Fibroblast of villous mesenchyme (primary cell): ENCODE measurements at regions not wholly inside any gene's neighbourhood (a gene's known extent, or its start where the extent isn't known, plus 50 kb on each side); places are given as distances from the start of the nearest gene placed in this dataset.

Experiments
- DNase-seq: peaks from one replicate; pipeline ENCODE4 v3.0.0-alpha.2; 2010; ENCODE audit warnings: low read depth
- H3K4me3 ChIP-seq: 2 replicates; pipeline ENCODE4 v1.5.1; 2011; ENCODE audit warnings: low read depth, mild to moderate bottlenecking, low read length
- TF ChIP-seq, protein P1 (sequence below): IDR thresholded peaks from 2 replicates; pipeline ENCODE4 v1.5.1; 2012; ENCODE audit warnings: low read depth, mild to moderate bottlenecking, low read length; ENCODE audit not compliant: insufficient read depth

DNA sequence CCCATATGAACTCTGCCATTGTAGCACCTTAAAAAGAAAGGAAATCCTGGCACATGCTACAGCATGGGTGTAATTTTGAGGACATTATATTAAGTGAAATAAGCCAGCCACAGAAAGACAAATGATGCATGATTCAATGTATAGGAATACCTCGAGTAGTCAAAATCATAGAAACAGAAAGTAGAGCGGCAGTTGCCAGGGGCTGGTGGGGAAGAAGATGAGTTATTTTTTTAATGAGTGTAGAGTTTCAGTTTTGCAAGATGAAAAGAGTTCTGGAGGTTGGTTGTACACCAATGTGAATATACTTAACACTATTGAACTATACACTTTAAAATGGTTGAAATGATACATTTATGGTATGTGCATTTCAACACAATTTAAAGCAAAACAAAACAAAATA is 133.0 kb downstream of the ZDHHC21 start:
- no peak overlapping the region for H3K4me3 ChIP-seq
- TF ChIP-seq, protein P1, sequence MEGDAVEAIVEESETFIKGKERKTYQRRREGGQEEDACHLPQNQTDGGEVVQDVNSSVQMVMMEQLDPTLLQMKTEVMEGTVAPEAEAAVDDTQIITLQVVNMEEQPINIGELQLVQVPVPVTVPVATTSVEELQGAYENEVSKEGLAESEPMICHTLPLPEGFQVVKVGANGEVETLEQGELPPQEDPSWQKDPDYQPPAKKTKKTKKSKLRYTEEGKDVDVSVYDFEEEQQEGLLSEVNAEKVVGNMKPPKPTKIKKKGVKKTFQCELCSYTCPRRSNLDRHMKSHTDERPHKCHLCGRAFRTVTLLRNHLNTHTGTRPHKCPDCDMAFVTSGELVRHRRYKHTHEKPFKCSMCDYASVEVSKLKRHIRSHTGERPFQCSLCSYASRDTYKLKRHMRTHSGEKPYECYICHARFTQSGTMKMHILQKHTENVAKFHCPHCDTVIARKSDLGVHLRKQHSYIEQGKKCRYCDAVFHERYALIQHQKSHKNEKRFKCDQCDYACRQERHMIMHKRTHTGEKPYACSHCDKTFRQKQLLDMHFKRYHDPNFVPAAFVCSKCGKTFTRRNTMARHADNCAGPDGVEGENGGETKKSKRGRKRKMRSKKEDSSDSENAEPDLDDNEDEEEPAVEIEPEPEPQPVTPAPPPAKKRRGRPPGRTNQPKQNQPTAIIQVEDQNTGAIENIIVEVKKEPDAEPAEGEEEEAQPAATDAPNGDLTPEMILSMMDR: no peak
- DNase-seq: no peak

DNA sequence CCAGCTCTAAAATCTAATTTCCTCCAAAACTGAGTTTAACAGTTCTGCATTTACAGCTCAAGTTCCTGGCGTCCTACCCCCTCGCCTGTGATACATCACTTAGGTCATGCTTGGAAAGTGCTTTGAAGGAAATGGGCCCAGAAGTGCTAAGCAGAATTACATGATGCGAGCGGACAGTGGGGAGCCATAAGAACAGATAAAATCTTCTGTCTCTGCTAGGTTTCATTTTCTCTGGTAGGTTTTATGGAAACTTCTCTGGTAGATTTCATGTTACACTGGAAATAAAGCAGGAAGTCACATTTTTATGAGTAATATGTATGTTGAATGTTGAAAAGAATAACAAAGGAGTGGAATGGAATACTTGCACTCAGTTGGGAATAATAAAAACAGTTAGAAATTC is 138.3 kb downstream of the ZDHHC21 start:
- TF ChIP-seq, protein P1: no peak
- peak; percentile 21 for DNase-seq

DNA sequence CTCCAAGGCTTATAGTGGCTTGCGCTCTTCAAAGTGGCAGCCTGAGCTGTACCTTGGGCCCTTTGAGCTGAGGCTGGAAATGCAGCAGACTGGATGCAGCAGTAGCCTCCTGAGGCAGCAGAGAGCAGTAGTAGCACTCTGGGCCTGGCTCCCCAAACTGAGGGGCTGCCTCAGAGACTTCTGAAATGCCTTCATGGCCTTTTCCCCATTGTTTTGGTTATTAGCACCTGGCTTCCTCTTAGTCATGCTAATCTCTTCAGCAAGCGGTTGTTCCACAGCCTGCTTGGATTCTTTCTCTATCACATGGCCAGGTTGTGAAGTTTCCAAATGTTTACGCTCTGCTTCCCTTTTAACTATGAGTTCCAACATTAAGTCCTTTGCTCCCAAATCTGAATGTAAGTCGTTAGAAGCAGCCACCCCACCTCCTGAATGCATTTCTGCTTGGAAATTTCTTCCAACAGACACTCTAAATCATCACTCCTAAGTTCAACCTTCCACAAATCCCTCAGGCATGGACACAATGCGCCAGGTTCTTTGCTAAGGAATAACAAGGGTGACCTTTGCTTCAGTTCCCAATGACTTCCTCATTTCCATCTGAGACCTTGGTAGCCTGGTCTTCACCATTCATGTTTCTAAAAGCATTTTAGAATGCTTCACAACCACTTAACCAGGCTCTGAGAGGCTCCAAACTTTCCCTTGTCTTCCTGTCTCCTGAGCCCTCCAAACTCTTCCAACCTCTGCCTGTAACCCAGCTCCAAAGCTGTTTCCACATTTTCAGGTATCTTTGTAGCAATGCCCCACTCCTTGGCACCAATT is 145.8 kb downstream of the ZDHHC21 start:
- no peak overlapping the region for H3K4me3 ChIP-seq
- TF ChIP-seq, protein P1: no peak
- DNase-seq: no peak

More for the DNA sequence above, 138.3 kb downstream of the ZDHHC21 start:
- no peak overlapping the region for H3K4me3 ChIP-seq

DNA sequence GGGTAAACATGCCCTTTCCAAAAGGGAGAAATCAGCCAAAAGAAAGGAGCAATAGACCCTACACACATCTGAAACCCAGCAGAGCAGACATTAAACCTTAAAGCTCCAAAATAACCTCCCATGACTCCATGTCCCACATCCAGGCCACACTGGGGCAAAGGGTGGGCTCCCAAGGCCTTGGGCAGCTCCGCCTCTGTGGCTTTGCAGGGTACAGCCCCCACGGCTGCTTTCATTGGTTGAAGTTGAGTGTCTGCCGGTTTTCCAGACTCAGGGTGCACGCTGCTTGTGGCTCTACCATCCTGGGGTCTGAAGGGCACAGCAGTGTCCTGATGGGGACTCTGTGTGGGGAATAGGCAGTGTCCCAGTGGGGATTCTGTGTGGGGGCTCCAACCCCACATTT is 146.5 kb downstream of the ZDHHC21 start:
- no peak overlapping the region for H3K4me3 ChIP-seq
- TF ChIP-seq, protein P1: no peak
- DNase-seq: no peak

DNA sequence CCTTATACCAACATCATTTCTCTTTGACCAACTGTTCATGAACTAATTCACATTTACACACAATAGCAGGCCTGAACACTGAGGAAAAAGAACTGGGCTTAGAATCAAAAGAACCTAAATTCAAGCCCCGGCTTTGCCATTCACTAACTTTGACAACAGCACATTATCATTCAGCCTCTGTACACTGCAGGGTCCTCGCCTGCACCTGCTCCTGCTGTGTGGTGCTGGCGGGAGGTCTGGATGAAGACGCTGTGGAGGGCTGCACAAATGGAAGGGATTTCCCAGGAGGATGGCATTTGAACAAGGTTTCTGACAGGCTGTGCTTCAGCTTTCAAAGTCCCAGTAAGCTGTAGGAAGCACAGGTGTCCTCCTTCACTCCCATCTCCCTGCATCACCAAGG is 151.2 kb downstream of the ZDHHC21 start:
- no peak for DNase-seq
- H3K4me3 ChIP-seq: no peak overlapping the region
- TF ChIP-seq, protein P1: no peak

DNA sequence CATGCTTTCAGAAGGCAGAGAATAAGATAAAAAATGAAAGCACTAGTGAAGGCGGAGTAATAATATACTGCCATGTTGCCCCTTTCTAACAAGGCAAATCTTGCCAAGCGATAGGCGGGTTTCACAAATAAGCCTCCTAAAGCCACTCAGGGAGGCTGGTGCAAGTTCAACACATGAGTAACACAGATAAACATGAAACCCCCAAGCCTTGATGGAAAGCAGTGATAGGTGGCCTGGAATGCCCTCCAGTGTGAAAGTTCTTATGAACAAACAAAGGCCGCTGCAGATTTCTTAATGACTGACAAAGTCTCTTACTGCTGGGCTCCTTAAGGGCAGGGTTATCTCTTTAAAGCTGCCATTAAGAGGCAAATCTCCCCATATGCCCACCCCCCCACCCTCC is 154.7 kb downstream of the ZDHHC21 start:
- TF ChIP-seq, protein P1: no peak
- no peak for DNase-seq

More for the DNA sequence above, 154.7 kb downstream of the ZDHHC21 start:
- no peak overlapping the region for H3K4me3 ChIP-seq
